Endometrium (tissue), 2 donors: ENCODE measurements at regions not wholly inside any gene's neighbourhood (a gene's known extent, or its start where the extent isn't known, plus 50 kb on each side); places are given as distances from the start of the nearest gene placed in this dataset.

Source experiments
- FAIRE-seq: peaks from 2 replicates; lab custom pipeline; 2012; peaks lifted over from hg19 to GRCh38; lab: Jason Lieb, UNC
- donor health status: control.
- donor health status: control.

- FAIRE-seq = no peak
These were observed 422.1 kb downstream of the COG6 start for GRCh38 chr13:40077396-40078027.

- FAIRE-seq = no peak
These were observed 424.3 kb downstream of the COG6 start for GRCh38 chr13:40079721-40080120.

- no peak for FAIRE-seq
These were observed 425.2 kb downstream of the COG6 start for GRCh38 chr13:40080676-40081075.

- FAIRE-seq = no peak
These were observed 427.2 kb downstream of the COG6 start for GRCh38 chr13:40082639-40083038.

- FAIRE-seq = no peak
These were observed 428.4 kb downstream of the COG6 start for GRCh38 chr13:40083841-40084240.

GRCh38 chr13:40084934-40085333 lies 429.5 kb downstream of the COG6 start:
- FAIRE-seq = no peak

- no peak for FAIRE-seq
These were observed 431.9 kb downstream of the COG6 start for GRCh38 chr13:40087091-40088002.

GRCh38 chr13:40094056-40094455 lies 438.6 kb downstream of the COG6 start:
- FAIRE-seq = no peak

- no peak for FAIRE-seq
These were observed 440.4 kb downstream of the COG6 start for GRCh38 chr13:40095695-40096356.

GRCh38 chr13:40096357-40096901 lies 441.0 kb downstream of the COG6 start:
- FAIRE-seq = no peak

GRCh38 chr13:40098246-40098645 lies 442.8 kb downstream of the COG6 start:
- no peak for FAIRE-seq

- FAIRE-seq = no peak
These were observed 446.4 kb downstream of the COG6 start for GRCh38 chr13:40101708-40102359.

- no peak for FAIRE-seq
These were observed 446.9 kb downstream of the COG6 start for GRCh38 chr13:40102360-40102727.

- FAIRE-seq = no peak
These were observed 447.4 kb downstream of the COG6 start for GRCh38 chr13:40102854-40103253.

GRCh38 chr13:40103864-40104263 lies 448.4 kb downstream of the COG6 start:
- FAIRE-seq = no peak

GRCh38 chr13:40105231-40105630 lies 449.8 kb downstream of the COG6 start:
- no peak for FAIRE-seq

GRCh38 chr13:40109351-40109844 lies 453.9 kb downstream of the COG6 start:
- FAIRE-seq = no peak

GRCh38 chr13:40113643-40114304 lies 458.3 kb downstream of the COG6 start:
- FAIRE-seq = no peak

- no peak for FAIRE-seq
These were observed 458.9 kb downstream of the COG6 start for GRCh38 chr13:40114305-40114896.

GRCh38 chr13:40115426-40115825 lies 460.0 kb downstream of the COG6 start:
- FAIRE-seq = no peak

- peak; percentile 87 for FAIRE-seq
These were observed 460.5 kb downstream of the COG6 start for GRCh38 chr13:40116008-40116407.
